ENCODE measurements at regions not wholly inside any gene's neighbourhood (a gene's known extent, or its start where the extent isn't known, plus 50 kb on each side); places are given as distances from the start of the nearest gene placed in this dataset.
A peak's percentile ranks its signal among the peaks of the same experiment; 100 is the strongest.

DNA sequence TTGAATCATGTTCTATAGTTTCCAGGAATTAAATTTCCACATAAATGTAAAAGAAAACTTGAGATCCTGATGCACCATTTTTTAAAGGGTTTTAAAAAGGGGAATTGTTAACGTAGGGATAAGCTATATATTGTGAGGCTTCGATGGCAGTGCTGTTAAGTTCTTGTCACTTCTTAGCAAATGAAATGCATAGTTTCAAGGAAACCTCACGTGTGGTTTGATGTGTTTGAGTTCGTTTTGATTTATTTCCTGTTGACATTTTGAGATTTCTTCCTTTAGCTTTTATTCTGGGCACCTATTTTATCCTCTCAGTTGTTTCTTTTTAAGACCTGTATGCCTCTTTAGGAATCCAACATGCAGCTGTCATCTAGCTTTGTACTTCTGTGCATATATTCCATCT, 301.0 kb downstream of the DOCK8 start:
- no peak for DNase-seq

DNA sequence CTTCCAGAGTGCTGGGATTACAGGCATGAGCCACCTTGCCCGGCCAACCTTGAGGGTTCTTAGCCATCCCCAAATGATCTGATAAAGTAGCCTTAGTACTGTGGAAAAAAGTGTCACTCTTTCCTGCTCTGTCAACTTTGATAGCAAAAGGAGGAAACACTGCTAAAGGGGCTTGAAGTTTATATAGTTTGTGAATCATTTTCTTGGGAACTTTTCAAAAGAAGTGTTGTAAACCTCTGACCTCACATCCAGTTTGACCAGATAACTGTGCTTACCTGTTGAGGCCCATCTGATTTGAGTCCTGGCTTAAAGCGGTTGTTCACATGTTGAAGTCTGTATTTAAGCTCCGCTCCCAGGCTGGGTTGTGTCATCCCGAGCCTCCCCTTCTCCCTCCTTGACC, 303.3 kb downstream of the DOCK8 start:
- no peak for DNase-seq

DNA sequence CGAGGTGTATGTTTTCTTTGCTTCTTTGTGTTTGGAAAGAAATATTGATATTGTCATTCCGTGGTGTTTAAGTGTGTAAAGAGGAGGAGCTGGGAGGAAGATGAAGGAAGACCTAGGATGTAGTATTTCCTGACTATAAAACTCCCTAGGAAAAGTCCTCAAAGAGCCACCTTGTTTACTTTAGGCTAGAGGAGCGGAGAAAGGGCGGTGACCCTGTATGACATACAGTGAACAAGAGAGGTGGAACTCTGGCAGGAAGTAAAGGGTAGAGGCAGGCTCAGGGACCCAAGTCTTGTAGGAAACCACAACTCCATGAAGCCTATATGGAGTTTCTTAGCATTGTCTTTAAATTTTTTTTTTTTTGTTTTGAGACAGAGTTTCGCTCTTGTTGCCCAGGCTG, 303.9 kb downstream of the DOCK8 start:
- no peak for DNase-seq

DNA sequence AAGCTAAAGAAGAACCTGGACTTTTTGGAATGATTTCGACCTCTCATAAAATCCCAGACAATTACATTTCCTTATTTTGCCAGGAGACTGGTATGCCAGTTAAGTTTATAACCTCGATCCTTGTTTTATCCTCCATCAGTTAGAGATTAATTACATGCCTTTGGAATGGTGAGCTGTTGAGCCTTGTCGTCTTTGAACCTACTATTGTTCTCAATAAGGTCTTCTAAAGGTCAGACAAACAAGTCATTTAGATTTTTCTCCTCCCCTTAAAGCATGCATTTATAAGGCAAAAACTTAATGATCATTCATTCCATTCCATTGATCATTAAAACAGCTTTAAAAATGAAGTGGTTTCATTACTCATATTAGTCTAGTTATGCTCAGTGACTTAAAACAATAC, 304.9 kb downstream of the DOCK8 start:
- DNase-seq = no peak

DNA sequence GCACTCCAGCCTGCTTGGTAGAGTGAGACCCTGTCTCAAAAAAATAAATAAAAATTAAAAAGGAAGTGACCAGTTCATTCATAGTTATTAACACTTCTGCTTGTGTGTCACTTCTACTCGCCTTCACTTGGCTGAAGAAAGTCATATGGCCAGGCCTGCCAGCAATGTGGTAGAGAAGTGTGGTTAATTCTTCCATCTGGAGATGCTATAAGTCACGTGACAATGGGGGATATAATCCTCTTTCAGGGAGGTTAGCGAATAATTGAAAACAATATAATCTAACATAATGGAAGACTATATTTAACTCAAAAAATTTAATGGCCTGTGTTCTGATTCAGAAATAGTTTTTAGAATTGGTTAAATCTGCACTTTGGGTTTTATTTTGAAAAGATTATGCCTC, 305.6 kb downstream of the DOCK8 start:
- no peak for DNase-seq

DNA sequence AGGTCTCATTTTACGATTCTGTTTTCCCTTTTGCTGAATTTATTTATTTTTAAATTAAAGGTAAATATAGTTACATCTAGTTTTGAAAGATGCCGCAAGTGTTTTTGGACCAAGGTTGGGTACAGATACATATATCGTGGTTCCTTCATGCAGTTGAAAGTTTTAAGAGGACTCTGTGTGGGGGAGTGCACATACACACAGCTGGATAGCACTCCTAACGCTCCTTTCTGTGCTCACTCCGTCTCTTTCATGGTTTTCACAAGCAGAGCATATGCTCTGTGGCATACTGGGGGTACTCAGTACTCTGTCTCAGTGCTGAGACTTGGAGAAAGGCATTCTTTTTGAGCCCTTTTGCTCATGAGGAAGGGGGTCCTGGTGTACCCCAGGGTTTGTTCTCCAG, 307.5 kb downstream of the DOCK8 start:
- no peak for DNase-seq

DNA sequence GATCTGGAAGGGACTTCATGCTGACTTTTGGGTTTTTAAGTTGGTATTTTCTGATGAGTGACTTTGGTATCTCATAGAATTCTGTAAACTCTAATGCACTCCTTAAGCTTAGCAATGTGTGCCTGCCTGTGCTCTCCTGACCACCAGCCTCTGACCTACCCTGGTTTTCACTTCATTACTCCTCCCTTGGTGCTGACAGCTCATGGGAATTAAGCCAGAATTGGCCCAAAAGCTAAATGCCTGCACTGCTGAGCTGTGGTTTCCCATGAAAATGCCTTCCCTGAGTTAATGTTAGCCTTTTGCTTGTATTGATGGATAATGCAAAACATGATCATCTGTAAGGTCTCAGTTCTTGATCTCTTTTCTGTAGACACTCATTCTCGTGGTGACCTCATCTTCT, 308.0 kb downstream of the DOCK8 start:
- DNase-seq = peak; percentile 27

DNA sequence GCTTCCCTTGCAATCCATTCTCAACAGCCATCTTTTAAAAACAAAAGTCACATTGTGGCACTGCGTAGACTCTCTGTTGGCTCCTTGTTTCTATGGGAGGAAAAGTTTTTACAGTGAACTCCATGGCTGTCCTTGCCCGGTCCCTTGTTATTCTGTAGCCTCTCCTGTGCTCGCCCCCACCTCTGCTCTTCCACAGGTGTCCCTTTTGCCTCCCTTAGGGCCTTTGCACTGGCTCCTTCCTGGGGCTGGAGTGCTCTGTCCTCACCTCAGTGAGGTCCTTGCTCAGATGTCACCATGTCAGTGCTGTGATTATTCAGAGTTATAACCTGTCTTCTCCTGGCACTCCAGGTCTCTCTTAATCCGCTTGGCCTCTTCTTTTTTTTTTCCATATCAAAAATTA, 308.8 kb downstream of the DOCK8 start:
- DNase-seq = no peak

DNA sequence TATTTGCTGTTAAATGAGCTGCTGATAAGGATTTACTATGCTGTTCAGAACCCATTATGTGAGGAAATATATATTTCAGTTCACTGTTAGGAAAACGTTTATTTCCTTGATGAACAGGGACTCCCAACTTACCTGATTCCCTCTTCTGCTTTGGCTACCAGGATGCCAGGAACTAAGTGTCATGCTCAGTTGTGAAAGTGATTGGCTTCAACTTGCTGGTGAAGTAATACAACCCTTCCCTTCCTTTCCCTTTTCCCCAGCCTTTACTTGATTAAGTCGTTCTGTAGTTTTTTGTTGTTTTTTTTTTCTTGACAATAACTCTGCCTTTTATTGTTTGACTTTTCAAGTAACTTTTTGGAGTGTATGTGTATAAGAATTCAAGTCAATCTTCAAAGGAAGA, 309.3 kb downstream of the DOCK8 start:
- no peak for DNase-seq

DNA sequence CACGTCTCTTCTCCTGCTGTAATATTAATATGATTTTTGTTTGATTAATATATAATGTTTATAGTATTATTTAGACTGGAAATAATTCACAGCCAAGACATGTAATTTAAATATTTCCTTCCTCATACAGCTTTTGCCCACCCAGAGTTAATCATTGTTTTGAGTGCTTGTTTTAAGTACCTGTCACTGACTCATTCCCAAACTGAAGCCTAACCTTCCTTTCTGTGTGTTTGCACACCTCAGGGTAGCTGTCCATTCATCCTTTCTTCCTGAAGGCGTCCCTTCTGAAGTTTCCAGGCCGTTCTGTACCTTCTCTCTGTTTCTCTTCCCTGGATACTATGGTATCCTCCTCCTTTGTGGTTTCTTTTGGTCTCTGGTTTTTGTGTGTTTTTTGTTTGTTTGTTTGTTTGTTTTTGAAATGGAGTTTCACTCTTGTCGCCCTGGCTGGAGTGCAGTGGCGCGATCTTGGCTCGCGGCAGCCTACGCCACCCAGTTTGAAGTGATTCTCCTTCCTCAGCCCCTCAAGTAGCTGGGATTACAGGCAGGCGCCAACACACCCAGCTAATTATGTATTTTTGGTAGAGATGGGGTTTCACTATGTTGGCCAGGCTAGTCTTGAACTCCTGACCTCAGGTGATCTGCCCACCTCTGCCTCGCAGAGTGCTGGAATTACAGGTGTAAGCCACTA, 312.4 kb downstream of the DOCK8 start:
- DNase-seq = no peak

DNA sequence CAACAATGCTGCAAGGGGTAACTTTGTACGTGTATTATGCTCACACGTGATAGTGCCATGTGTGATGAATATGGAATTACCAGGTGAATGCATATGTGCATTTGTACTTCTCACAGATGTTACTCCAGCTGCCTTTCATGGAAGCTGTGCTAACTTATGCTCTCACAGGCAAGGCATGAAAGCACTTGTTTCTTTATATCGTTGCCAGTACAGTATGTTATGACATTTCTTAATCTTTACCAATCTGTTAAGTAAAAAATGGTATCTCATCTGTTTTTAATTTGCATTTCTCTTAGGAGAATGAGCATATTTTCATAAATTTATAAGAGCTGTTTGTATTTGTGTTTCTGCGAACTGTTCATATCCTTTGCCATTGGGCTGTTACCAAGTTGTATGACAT, 311.8 kb upstream of the DMRT1 start:
- DNase-seq = no peak

DNA sequence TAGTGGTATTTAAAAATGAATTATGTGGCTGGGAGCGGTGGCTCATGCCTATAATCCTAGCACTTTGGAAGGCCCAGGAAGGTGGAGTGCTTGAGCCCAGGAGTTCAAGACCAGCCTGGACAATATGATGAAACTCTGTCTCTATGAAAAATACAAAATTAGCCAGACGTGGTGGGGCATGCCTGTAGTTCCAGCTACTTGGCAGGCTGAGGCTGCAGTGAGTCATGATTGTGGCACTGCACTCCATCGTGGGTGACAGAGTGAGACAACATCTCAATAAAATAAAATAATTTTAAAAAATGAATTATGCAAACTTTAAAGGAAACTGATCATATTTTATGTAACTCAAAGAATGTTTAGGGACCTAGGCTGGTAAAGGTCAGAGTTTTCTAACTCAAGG, 310.8 kb upstream of the DMRT1 start:
- peak; percentile 42 for DNase-seq

DNA sequence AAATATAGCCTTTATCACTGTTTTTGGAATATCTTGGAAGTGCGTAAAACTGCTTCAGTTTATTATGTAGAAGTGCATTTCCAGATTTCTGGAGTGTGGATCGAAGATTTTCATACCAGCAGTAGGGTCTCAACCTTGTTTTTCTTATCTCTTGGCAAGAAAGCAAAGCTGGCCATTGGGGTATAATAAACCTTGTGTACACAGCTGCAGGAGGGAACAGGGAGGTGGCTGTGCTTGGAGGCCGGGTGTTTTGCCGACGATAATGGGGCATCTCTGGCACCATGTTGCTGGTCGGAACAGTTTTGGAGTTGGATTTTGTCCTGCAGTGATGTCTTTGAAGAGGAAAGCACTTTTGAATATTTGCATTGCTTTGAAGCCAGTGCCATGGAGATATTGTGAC, 308.8 kb upstream of the DMRT1 start:
- no peak for DNase-seq

DNA sequence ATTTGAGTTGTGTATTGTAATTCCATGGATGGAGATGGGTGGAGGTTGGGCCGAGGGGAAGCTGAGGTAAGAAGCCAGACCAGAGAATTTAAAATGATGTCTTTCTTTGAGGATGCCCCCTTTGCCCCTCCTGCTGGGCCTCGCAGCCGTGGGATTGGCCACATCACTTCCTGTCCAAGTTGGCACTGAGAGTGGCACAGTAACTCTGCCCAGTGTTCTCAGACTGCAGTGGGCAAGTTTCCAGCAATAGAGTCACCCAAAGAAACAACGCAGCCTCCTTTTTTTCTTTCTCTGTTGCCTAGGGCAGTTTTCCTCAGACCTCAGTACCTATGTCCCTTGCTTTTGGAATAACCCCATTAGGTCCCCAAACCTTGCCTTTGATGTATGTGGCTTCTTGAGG, 306.6 kb upstream of the DMRT1 start:
- no peak for DNase-seq

DNA sequence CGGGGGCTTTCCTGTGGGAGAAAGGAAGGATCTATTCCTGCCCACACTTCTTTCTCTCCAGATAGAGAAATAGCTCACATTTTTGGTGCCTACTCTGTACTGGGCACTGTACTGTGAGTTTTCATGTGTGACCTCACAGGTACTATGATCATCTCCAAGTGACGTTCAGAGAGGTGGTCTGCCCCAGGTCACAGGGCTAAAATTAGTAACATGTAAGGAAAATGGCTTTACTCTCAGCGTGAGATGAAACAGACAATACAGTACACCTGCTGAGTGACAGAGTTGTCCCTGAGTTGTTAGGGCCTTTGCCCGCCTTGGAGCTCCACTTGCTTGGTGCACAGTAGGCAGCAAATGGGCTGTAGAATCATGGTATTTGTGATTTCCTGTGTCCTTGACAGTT, 306.1 kb upstream of the DMRT1 start:
- DNase-seq = no peak

DNA sequence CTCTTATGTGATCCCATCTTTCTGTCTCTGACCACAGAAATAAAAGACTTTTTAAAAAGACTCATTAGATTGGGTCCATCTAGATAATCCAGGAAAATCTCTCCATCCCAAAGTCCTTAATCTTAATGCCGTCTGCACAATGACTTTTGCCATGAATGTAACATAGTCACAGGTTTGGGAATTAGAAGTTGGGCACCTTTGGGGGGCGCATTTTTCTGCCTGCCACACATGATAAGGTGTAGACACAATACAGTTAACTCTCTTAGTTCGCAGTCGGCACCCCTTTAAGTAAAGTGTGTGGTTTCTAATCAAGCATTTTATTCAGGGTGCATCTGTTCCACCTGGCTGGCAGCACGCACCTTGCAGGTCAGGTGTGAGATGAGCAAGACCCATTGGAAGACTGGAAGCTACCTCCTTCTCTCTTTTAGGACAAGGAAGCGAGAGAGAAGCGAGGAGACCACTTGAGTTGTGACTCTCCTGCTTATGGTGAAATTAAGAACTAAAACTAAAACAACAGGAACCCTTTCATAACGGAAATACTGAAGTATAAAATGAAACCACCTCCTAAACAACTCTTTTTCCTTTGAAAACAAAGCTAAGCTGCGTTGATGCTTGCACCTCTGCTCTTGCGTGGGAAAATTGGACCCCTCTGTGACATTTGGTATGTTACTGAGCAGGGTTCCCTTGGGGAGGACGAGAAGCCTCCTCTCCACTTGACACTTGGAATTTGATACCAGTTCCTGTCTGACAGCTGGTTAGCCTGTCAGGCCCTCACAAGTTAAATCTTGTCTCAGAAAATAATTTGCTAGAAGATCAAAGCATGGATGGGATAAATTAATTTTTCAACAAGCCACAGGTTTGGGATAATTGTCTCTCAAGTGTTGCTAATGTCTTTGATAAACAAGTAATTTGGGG, 304.6 kb upstream of the DMRT1 start:
- DNase-seq = no peak

DNA sequence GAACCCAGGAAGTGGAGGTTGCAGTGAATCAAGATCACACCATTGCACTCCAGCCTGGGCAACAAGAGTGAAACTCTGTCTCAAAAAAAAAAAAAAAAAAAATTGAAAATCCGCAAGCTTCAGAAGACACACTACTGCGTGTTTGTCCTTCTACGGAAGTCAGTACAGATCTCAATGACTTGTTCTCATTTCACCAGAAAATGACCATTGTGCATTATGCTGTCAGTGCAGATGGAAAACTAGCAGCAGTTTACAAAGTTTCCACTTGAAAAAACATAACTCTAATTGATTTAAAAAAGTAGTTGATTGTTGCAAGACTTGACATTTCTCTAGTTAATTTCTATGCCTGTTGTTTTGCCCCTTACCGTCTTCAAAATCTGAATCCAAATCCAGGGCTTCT, 298.0 kb upstream of the DMRT1 start:
- no peak for DNase-seq

DNA sequence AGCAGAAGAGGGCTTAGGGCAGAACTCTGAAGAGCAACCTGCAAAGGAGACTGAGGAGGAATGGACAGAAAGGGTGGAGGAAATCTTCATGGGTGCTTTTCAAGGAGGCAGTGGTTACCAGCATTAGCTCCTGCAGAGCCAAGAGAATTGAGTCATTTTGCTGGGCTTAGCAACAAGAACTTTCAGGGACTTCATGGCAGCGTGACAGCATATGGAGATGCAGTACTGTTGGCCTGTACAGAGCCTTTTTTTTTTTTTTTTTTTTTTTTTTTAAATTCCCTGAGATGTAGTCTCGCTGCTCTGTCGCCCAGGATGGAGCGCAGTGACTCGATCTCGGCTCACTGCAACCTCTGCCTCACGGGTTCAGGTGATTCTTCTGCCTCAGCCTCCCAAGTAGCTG, 296.0 kb upstream of the DMRT1 start:
- DNase-seq = no peak

DNA sequence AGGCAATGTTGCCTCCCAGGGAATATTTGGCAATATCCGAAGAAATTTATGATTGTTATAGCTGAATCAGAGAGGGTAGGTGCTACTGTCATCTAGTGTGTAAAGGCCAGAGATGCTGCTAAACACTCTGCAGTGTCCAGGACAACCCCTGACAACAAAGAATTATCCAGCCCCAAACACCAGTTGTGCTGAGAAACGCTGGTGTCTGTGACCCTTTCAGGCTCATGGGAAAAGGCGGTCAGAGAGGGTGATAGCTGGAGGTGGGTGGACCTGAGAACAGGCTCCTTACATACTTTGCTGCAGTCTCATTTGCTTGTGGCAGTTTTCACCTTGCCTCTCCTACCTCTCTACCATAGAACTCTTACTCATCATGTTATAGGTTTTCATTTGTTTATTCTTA, 295.3 kb upstream of the DMRT1 start:
- DNase-seq = no peak

DNA sequence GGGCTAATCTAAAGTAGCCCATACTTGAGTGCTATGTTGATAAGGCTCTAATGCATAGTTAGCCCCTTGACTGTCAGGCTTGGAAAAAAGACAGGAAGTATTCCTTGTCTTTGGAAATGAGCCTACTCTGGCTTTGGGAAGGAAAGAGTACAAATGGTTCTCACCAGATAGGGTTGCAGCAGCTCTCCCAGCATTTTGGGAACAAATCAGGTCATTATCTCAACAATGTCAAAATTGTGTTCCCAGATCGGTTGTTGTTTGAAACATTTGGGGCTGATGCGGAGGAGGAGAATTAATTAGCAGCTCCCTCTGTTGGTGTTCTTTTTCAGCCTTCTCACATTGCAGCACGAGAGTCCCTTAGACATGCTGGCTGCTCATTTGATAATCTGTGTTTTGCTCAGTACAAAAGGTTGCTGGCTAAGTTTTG, 294.7 kb upstream of the DMRT1 start:
- no peak for DNase-seq

DNA sequence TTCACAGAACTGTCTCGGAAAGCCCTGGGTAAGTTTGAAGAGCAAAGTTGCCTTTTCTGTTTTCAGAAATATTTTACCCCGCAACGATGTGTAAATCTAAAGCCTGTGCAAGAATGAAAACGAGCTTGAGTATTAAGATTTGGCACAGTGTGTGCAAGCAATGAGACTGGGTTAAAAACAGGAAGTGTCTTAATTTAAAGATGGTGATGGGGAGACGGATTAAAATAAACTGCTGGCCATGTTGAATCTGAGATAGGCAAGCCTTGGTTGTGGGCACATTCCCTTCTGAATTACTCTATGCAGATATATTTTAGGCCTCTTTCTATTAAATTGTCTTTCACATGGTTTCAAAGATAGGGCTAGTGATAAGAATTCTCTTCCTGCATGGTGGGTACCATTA, 294.2 kb upstream of the DMRT1 start:
- DNase-seq = no peak

DNA sequence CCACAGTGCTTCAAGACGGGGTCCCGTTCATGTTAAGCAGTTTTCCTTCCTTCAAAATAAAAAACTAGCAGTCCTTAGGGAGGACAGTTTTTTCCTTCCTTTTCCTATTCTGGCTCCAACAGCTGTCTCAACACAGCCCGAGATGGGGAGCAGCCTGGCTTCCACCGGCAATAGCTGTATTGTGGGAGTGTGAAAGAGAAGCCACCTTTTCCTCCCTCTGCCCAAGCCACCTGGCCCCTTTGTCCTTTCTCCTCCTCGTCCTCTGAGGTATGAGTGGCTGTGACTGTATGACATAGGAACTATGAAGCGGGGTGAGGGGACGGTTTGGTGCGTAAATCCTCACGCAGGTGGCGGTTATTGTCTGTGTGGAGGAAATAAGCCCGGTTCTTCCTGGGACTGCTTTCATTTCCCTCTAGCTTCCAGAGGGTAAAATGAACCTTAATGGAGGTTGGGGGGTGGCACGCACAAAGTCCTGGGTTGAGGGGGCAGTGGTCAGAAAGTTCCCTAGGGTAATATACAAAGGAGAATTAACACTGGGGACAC, 292.0 kb upstream of the DMRT1 start:
- no peak for DNase-seq

DNA sequence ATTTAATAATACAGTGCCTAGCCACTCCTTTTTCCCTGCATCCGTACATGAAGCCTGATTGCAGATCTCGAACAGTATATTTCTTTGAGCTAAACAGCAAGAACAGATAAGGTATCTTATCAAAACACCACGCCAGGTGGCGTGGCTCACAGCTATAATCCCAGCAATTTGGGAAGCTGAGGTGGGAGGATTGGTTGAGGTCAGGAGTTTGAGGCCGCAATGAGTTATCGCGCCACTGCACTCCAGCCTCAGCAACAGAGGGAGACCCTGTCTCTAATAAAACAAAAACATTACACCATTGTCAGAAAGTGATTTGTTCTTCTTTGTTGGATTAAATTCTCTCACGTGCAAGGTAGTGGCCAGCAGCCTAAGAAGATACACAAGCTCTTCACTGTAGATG, 291.2 kb upstream of the DMRT1 start:
- DNase-seq = no peak

Measured in fibroblast of skin of scalp (primary cell).